Activated naive CD8-positive, alpha-beta T cell treated with anti-CD3 and anti-CD28 coated beads, Interleukin-2, amount 50 U/mL, for 24 hours (primary cell): ENCODE measurements at regions not wholly inside any gene's neighbourhood (a gene's known extent, or its start where the extent isn't known, plus 50 kb on each side); places are given as distances from the start of the nearest gene placed in this dataset.

Experiments
- ATAC-seq: fragments of 150-1000 bp; cut with Tn5 transposase; one replicate; pipeline ENCODE4 v1.10.0; 2021
- DNase-seq: peaks from one replicate; pipeline ENCODE4 v3.0.0; 2021
- H3K27ac Mint-ChIP-seq: one replicate; pipeline ENCODE4 v1.8.0; 2021; ENCODE audit warnings: mild to moderate bottlenecking, mixed read lengths
- H3K27me3 Mint-ChIP-seq: one replicate; pipeline ENCODE4 v1.8.0; 2021; ENCODE audit warnings: mixed read lengths
- H3K36me3 Mint-ChIP-seq: one replicate; pipeline ENCODE4 v1.8.0; 2021; ENCODE audit warnings: low read depth, mixed read lengths
- H3K4me1 Mint-ChIP-seq: one replicate; pipeline ENCODE4 v1.8.0; 2021; ENCODE audit warnings: mixed read lengths
- H3K4me3 Mint-ChIP-seq: one replicate; pipeline ENCODE4 v1.8.0; 2021; ENCODE audit warnings: mild to moderate bottlenecking, moderate library complexity, mixed read lengths
- H3K9me3 Mint-ChIP-seq: one replicate; pipeline ENCODE4 v1.8.0; 2021; ENCODE audit warnings: mixed read lengths

DNA sequence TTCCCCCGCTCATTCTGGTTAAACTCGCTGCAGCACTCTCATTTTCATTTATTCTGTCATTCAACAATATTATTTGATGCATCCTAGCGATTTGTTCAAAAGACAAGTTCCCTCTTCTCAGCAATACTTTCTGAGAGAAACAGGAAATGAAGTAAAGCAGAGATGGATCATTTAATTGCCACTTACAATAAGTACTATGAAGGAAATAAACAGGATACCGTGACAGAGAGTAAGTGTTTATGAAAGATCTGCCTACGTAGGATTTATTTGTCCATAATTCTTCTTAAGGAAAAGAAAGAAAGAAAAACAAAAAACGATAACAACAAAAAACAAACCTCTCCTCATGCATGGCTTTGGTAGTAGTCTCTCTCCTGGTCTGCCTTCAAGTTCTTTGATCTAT lies 406.8 kb upstream of the ZNF608 start:
- Mint-ChIP-seq H3K9me3 (peaks cover 8% of the 10 kb centered on the region), H3K36me3 (no peaks in the 10 kb centered on the region), H3K27me3 (no peaks in the 10 kb centered on the region), H3K4me1 (no peaks in the 10 kb centered on the region), H3K27ac (no peak overlapping the region), H3K4me3 (no peak overlapping the region)
- ATAC-seq (no peak), DNase-seq (no peak)

DNA sequence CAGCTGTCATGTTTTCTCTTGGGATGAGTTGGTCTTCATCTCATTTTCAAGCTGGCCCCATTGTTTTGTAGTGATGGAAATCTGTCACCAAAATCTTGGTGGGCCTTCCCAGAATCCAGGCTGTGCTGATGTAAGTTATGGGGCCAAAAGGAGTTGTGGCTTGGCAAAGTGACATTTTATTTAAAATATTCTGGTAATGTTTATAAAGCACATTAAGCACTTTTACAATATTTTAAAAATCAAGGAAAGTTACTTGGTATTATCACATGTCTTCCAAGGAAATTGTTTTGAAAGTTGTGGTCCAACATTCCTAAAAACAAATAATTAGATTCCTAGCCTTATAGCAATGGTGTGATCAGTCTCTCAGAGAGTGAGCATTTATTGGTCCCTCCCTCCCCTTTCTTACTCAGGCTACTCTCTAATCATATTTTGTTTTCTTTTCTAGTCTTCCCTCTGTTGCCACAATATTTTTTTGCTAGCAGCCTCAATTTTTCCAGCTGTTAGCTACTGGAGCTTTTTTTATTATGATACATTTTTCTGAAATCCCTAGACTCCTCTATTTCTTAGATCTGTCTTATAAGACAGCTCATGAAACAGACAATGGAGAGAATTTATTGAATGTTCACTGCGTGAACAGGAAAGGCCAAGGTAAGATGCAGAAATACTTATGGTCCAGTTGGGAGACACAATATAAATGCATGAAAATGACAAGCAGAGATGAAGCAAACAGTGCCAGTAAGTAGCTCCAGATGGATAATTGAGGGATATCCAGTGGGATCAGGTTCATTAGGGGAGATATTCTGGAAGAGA lies 408.1 kb upstream of the ZNF608 start:
- Mint-ChIP-seq H3K36me3 (no peaks in the 10 kb centered on the region), H3K9me3 (peaks cover 3% of the 10 kb centered on the region), H3K4me1 (no peaks in the 10 kb centered on the region), H3K27me3 (peaks cover 2% of the 10 kb centered on the region), H3K4me3 (no peak overlapping the region), H3K27ac (no peak overlapping the region)
- DNase-seq, result no peak
- ATAC-seq, result no peak

- no peak overlapping the region for H3K27ac Mint-ChIP-seq
These were observed 414.5 kb upstream of the ZNF608 start for GRCh38 chr5:125160787-125161502.

GRCh38 chr5:125162714-125163113 lies 416.3 kb upstream of the ZNF608 start:
- no peaks in the 10 kb centered on the region for H3K4me1 Mint-ChIP-seq
- H3K27me3 Mint-ChIP-seq, result peaks cover 2% of the 10 kb centered on the region
- no peaks in the 10 kb centered on the region for H3K36me3 Mint-ChIP-seq
- ATAC-seq (no peak), DNase-seq (no peak)
- peaks cover 31% of the 10 kb centered on the region for H3K9me3 Mint-ChIP-seq
- no peak overlapping the region for H3K4me3 Mint-ChIP-seq
- no peak overlapping the region for H3K27ac Mint-ChIP-seq

More at GRCh38 chr5:125160787-125161502, 414.5 kb upstream of the ZNF608 start:
- peaks cover 27% of the 10 kb centered on the region for H3K9me3 Mint-ChIP-seq
- H3K27me3 Mint-ChIP-seq, result peaks cover 2% of the 10 kb centered on the region
- ATAC-seq (no peak), DNase-seq (no peak)
- no peaks in the 10 kb centered on the region for H3K36me3 Mint-ChIP-seq
- no peaks in the 10 kb centered on the region for H3K4me1 Mint-ChIP-seq
- no peak overlapping the region for H3K4me3 Mint-ChIP-seq

DNA sequence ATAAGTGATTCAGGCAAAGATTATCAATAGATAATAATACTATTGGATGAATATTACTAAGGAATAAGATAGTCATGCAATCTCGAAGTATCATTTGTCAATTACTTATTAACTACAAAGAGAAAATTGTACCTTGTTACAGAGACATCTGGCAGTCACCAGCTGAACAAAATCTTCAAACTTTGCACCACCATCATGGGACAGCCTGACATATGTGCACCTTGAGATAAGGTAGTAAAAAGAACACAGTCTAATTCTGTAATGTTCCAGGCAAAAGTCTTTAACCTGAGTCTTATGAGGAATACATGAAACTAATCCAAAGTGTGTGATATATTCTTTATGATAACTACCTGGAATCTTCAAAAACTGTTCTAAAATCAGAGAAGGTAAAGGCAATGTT lies 423.0 kb upstream of the ZNF608 start:
- Mint-ChIP-seq H3K4me3 (no peak overlapping the region), H3K36me3 (no peaks in the 10 kb centered on the region), H3K27ac (no peak overlapping the region), H3K27me3 (no peaks in the 10 kb centered on the region), H3K4me1 (no peaks in the 10 kb centered on the region), H3K9me3 (peaks cover 16% of the 10 kb centered on the region)
- no peak for DNase-seq
- no peak for ATAC-seq

- DNase-seq, result no peak
- Mint-ChIP-seq H3K9me3 (peaks cover 6% of the 10 kb centered on the region), H3K27me3 (no peaks in the 10 kb centered on the region), H3K36me3 (no peaks in the 10 kb centered on the region), H3K4me3 (no peak overlapping the region), H3K27ac (no peak overlapping the region), H3K4me1 (no peaks in the 10 kb centered on the region)
- no peak for ATAC-seq
These were observed 425.2 kb upstream of the ZNF608 start for GRCh38 chr5:125171641-125172040.

DNA sequence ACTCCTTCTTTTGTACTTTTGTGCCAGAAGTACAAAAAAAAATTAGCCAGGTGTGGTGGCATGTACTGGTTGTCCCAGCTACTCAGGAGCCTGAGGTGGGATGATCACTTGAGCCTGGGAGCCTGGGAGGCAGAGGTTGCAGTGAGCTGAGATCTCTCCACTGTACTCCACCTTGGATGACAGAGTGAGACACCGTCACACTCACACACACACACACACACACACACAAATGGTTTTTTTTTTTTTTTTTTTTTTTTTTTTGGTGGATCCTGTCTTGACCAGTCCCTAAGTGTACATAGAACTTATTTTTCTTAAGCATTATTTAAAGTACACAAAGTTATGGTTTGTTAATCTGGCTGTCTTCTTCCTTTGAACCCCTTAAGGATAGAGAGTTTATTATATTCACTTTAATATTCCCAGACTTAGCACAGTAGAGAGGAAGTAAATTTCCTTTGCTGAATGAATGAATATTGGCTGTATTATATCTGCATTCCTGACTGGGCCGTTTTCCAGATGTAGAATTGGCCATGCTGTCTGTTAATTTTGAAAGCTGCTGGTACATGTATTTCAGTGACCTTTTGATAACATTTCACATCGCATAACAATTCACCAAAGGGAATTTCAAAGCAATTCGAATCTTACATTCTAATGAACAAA lies 429.0 kb upstream of the ZNF608 start:
- no peak for ATAC-seq
- peaks cover 6% of the 10 kb centered on the region for H3K9me3 Mint-ChIP-seq

GRCh38 chr5:125176005-125176390 lies 429.6 kb upstream of the ZNF608 start:
- Mint-ChIP-seq H3K36me3 (no peaks in the 10 kb centered on the region), H3K9me3 (peaks cover 6% of the 10 kb centered on the region), H3K27me3 (no peaks in the 10 kb centered on the region), H3K4me3 (no peak overlapping the region), H3K27ac (no peak overlapping the region), H3K4me1 (no peaks in the 10 kb centered on the region)
- DNase-seq (no peak), ATAC-seq (no peak)

More for the DNA sequence above, 429.0 kb upstream of the ZNF608 start:
- Mint-ChIP-seq H3K4me1 (no peaks in the 10 kb centered on the region), H3K36me3 (no peaks in the 10 kb centered on the region), H3K4me3 (no peak overlapping the region), H3K27me3 (no peaks in the 10 kb centered on the region), H3K27ac (no peak overlapping the region)
- DNase-seq, result no peak

GRCh38 chr5:125177340-125177739 lies 430.9 kb upstream of the ZNF608 start:
- Mint-ChIP-seq H3K27ac (no peak overlapping the region), H3K36me3 (no peaks in the 10 kb centered on the region), H3K4me3 (no peak overlapping the region), H3K9me3 (peaks cover 6% of the 10 kb centered on the region), H3K27me3 (no peaks in the 10 kb centered on the region), H3K4me1 (no peaks in the 10 kb centered on the region)
- DNase-seq, result no peak
- no peak for ATAC-seq

GRCh38 chr5:125179612-125180011 lies 433.2 kb upstream of the ZNF608 start:
- Mint-ChIP-seq H3K9me3 (peaks cover 6% of the 10 kb centered on the region), H3K27me3 (no peaks in the 10 kb centered on the region), H3K4me1 (no peaks in the 10 kb centered on the region), H3K27ac (no peak overlapping the region), H3K4me3 (no peak overlapping the region), H3K36me3 (no peaks in the 10 kb centered on the region)
- DNase-seq (no peak), ATAC-seq (no peak)

DNA sequence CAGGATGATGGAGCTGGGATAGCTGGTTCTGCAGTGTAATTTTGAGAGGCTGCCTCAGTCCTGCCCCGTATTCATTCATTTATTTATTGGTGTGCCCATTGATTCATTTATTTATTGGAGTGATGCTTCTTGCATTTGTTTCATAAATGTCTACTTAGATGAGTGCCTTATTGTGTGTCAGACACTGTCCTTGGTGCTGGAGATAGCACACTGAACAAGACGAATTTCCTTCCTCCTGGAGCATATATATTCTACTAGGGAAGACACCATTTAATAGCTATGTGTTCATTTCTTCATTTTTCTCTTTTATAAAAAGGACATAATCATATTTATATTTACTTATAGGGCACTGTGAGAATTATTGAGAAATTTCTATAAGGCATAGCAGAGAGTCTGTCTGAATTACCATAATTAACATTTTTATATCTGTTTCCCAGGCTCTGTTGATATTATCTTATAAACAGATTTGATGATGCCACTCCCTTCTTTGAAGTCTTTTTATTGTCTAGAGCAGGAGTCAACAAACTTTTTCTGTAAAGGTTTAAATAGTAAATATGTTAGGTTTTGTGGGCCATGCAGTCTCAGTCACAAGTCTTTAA lies 433.9 kb upstream of the ZNF608 start:
- no peaks in the 10 kb centered on the region for H3K36me3 Mint-ChIP-seq
- H3K9me3 Mint-ChIP-seq, result peaks cover 6% of the 10 kb centered on the region
- no peaks in the 10 kb centered on the region for H3K27me3 Mint-ChIP-seq
- no peaks in the 10 kb centered on the region for H3K4me1 Mint-ChIP-seq
- no peak overlapping the region for H3K27ac Mint-ChIP-seq
- ATAC-seq (no peak), DNase-seq (no peak)
- no peak overlapping the region for H3K4me3 Mint-ChIP-seq

DNA sequence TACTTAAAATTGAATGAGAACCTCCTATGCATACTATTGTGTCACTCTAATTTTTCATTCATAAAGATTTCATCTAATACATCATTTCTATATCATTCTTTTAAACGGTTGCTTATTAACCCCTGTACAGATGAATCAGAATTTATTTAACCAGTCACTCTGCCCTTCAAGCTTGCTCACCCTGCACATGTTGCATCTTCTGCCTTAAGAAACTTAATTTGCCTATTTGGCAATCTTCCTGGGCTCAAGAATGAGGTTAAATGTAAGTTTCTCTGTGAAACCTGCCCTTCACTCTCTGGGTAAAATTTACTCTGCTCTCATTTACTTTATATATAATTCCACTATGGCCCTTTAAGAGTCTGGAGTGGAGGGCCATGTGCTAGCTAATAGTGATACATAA lies 434.7 kb upstream of the ZNF608 start:
- Mint-ChIP-seq H3K36me3 (no peaks in the 10 kb centered on the region), H3K27ac (no peak overlapping the region), H3K27me3 (no peaks in the 10 kb centered on the region), H3K4me3 (no peak overlapping the region), H3K9me3 (peaks cover 6% of the 10 kb centered on the region), H3K4me1 (no peaks in the 10 kb centered on the region)
- ATAC-seq (no peak), DNase-seq (no peak)

DNA sequence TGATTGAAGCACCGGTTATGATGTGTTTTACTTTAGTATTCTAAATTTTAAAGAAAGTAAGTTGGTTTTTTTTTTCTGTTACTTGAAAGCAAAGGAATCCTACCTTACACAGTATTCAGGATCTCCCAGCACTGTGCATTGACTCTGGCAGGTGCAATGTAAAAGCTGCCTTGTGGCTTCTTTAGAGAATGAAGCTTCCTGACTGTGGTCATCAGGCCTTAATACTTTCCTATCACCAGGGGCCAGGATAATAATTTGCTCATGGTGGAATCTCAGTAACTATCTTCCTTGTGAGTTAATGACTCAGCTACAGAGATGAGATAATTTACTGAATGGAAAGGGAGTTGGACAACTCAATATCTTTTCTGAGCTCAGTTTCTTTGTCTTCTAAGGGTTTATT lies 435.5 kb upstream of the ZNF608 start:
- Mint-ChIP-seq H3K9me3 (peaks cover 6% of the 10 kb centered on the region), H3K4me1 (no peaks in the 10 kb centered on the region), H3K36me3 (no peaks in the 10 kb centered on the region), H3K27ac (no peak overlapping the region), H3K27me3 (no peaks in the 10 kb centered on the region), H3K4me3 (no peak overlapping the region)
- ATAC-seq (no peak), DNase-seq (no peak)

DNA sequence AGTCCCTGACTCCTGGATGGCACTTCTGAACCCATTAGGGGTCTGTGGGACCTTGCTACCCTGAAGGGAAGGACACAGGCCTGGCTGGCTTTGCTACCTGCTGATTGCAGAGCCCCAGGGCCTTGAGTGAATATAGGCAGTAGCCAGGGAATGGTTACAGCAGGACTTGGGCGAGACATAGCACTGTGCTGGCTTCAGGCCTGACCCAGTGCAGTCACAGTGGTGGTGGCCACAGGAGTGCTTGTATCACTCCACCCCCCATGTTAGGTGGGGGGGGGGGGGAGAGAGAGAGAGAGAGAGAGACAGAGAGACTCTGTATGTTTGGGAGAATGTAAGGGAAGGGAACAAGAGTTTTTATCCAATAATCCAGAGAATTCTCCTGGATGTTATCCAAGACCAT lies 439.3 kb upstream of the ZNF608 start:
- Mint-ChIP-seq H3K27ac (no peak overlapping the region), H3K4me3 (no peak overlapping the region), H3K4me1 (no peaks in the 10 kb centered on the region), H3K36me3 (no peaks in the 10 kb centered on the region), H3K9me3 (no peaks in the 10 kb centered on the region), H3K27me3 (no peaks in the 10 kb centered on the region)
- DNase-seq (no peak), ATAC-seq (no peak)
